GM21737 (cell line): ENCODE measurements at regions not wholly inside any gene's neighbourhood (a gene's known extent, or its start where the extent isn't known, plus 50 kb on each side); places are given as distances from the start of the nearest gene placed in this dataset.

Source experiments
- ATAC-seq: cut with Tn5 transposase; IDR thresholded peaks from one replicate; pipeline ENCODE4 v1.9.1; 2021; ENCODE audit warnings: mild to moderate bottlenecking, moderate library complexity; ENCODE audit not compliant: unreplicated experiment

GRCh38 chr6:122042960-122043735 is 356.3 kb upstream of the HSF2 start:
- ATAC-seq: no peak

GRCh38 chr6:122048570-122048969 is 350.9 kb upstream of the HSF2 start:
- no peak for ATAC-seq

GRCh38 chr6:122049341-122049740 is 350.1 kb upstream of the HSF2 start:
- no peak for ATAC-seq

- ATAC-seq: no peak
Observed at GRCh38 chr6:122050242-122050755, 349.2 kb upstream of the HSF2 start.

- no peak for ATAC-seq
Observed at GRCh38 chr6:122052346-122052900, 347.0 kb upstream of the HSF2 start.

- ATAC-seq: no peak
Observed at GRCh38 chr6:122059918-122060317, 339.5 kb upstream of the HSF2 start.

- ATAC-seq: no peak
Observed at GRCh38 chr6:122061855-122062254, 337.6 kb upstream of the HSF2 start.

GRCh38 chr6:122063076-122063475 is 336.4 kb upstream of the HSF2 start:
- ATAC-seq: no peak

- no peak for ATAC-seq
Observed at GRCh38 chr6:122063761-122064160, 335.7 kb upstream of the HSF2 start.

- ATAC-seq: no peak
Observed at GRCh38 chr6:122066200-122066599, 333.3 kb upstream of the HSF2 start.

- ATAC-seq: no peak
Observed at GRCh38 chr6:122068291-122068769, 331.1 kb upstream of the HSF2 start.

GRCh38 chr6:122069932-122070331 is 329.5 kb upstream of the HSF2 start:
- no peak for ATAC-seq

GRCh38 chr6:122072014-122072647 is 327.3 kb upstream of the HSF2 start:
- ATAC-seq: no peak

- ATAC-seq: no peak
Observed at GRCh38 chr6:122075084-122075838, 324.2 kb upstream of the HSF2 start.

- no peak for ATAC-seq
Observed at GRCh38 chr6:122075917-122076316, 323.5 kb upstream of the HSF2 start.

GRCh38 chr6:122077603-122078002 is 321.8 kb upstream of the HSF2 start:
- no peak for ATAC-seq

- no peak for ATAC-seq
Observed at GRCh38 chr6:122078481-122078880, 321.0 kb upstream of the HSF2 start.

GRCh38 chr6:122079916-122080315 is 319.5 kb upstream of the HSF2 start:
- ATAC-seq: no peak

GRCh38 chr6:122081921-122082320 is 317.5 kb upstream of the HSF2 start:
- no peak for ATAC-seq

- no peak for ATAC-seq
Observed at GRCh38 chr6:122082370-122082769, 317.1 kb upstream of the HSF2 start.

- ATAC-seq: no peak
Observed at GRCh38 chr6:122092366-122092765, 307.1 kb upstream of the HSF2 start.
